ENCODE measurements at regions not wholly inside any gene's neighbourhood (a gene's known extent, or its start where the extent isn't known, plus 50 kb on each side); places are given as distances from the start of the nearest gene placed in this dataset.

GRCh38 chr11:71199226-71199820 lies 53.1 kb downstream of the SHANK2 start:
- no peak overlapping the region for H3K27ac ChIP-seq
- DNase-seq, result no peak
- H3K27me3 ChIP-seq, result no peaks in the 10 kb centered on the region
- no peaks in the 10 kb centered on the region for H3K9me3 ChIP-seq
- H3K4me1 ChIP-seq, result peaks cover 0 to 7% (median 3%) of the 10 kb centered on the region in 4 donors
- in situ Hi-C loops (cut with MboI; ENCODE audit: low pct_ligation_motif_present in 1 of 4, low pct_unique_long_range_greater_than_20kb in 1 of 4, low sequenced_read_pairs in 3 of 4) (no loop called here), intact Hi-C loops (cut with DNase I; ENCODE audit: low total_unique reads) (no loop called here)
- H3K36me3 ChIP-seq, result no peaks in the 10 kb centered on the region
- no peak overlapping the region for H3K4me3 ChIP-seq
- no peak for TF ChIP-seq POLR2AphosphoS5 (IDR thresholded peaks at IDR 0.05)
- no peak for TF ChIP-seq EP300 (IDR thresholded peaks at IDR 0.05; ENCODE audit: low read depth)
- TF ChIP-seq POLR2A (IDR thresholded peaks at IDR 0.05), result no peak
- TF ChIP-seq CTCF (IDR thresholded peaks at IDR 0.05), result no peak
- 78% methylated on average over 20 of the region's 20 CpGs; no CpG with 5 or more reads in 1 of the 2 donors for WGBS, 2 donors (ENCODE audit: low coverage in 1 of 2)

GRCh38 chr11:71198823-71199165 lies 53.6 kb downstream of the SHANK2 start:
- no peak overlapping the region for H3K4me3 ChIP-seq
- intact Hi-C loops (cut with DNase I; ENCODE audit: low total_unique reads), result no loop called here
- 78% methylated on average over 9 of the region's 11 CpGs; no CpG with 5 or more reads in 1 of the 2 donors for WGBS, 2 donors (ENCODE audit: low coverage in 1 of 2)

GRCh38 chr11:71198141-71198822 lies 54.1 kb downstream of the SHANK2 start:
- Histone ChIP-seq H3K36me3 (no peaks in the 10 kb centered on the region), H3K4me3 (no peak overlapping the region), H3K27me3 (no peaks in the 10 kb centered on the region), H3K9me3 (no peaks in the 10 kb centered on the region), H3K27ac (no peak overlapping the region), H3K4me1 (peaks cover 0 to 9% (median 4%) of the 10 kb centered on the region in 4 donors)
- intact Hi-C loops (cut with DNase I; ENCODE audit: low total_unique reads), result no loop called here
- WGBS, 2 donors (ENCODE audit: low coverage in 1 of 2), result 94% methylated on average over 17 of the region's 17 CpGs; no CpG with 5 or more reads in 1 of the 2 donors
- no peak for TF ChIP-seq CTCF (IDR thresholded peaks at IDR 0.05)
- no peak for TF ChIP-seq POLR2A (IDR thresholded peaks at IDR 0.05)
- no peak for TF ChIP-seq POLR2AphosphoS5 (IDR thresholded peaks at IDR 0.05)
- no peak for TF ChIP-seq EP300 (IDR thresholded peaks at IDR 0.05; ENCODE audit: low read depth)
- in situ Hi-C loops (cut with MboI; ENCODE audit: low pct_ligation_motif_present in 1 of 4, low pct_unique_long_range_greater_than_20kb in 1 of 4, low sequenced_read_pairs in 3 of 4), result no loop called here
- DNase-seq, result no peak

More at GRCh38 chr11:71198823-71199165, 53.6 kb downstream of the SHANK2 start:
- DNase-seq, result no peak
- Histone ChIP-seq H3K9me3 (no peaks in the 10 kb centered on the region), H3K36me3 (no peaks in the 10 kb centered on the region), H3K4me1 (peaks cover 0 to 9% (median 4%) of the 10 kb centered on the region in 4 donors), H3K27me3 (no peaks in the 10 kb centered on the region), H3K27ac (no peak overlapping the region)
- in situ Hi-C loops (cut with MboI; ENCODE audit: low pct_ligation_motif_present in 1 of 4, low pct_unique_long_range_greater_than_20kb in 1 of 4, low sequenced_read_pairs in 3 of 4), result no loop called here
- no peak for TF ChIP-seq POLR2AphosphoS5 (IDR thresholded peaks at IDR 0.05)
- TF ChIP-seq EP300 (IDR thresholded peaks at IDR 0.05; ENCODE audit: low read depth), result no peak
- TF ChIP-seq POLR2A (IDR thresholded peaks at IDR 0.05), result no peak
- TF ChIP-seq CTCF (IDR thresholded peaks at IDR 0.05), result no peak

GRCh38 chr11:71197096-71197495 lies 55.3 kb downstream of the SHANK2 start:
- TF ChIP-seq POLR2AphosphoS5 (IDR thresholded peaks at IDR 0.05) (no peak), CTCF (IDR thresholded peaks at IDR 0.05) (no peak), EP300 (IDR thresholded peaks at IDR 0.05; ENCODE audit: low read depth) (no peak), POLR2A (IDR thresholded peaks at IDR 0.05) (no peak)
- Histone ChIP-seq H3K9me3 (no peaks in the 10 kb centered on the region), H3K4me3 (no peak overlapping the region), H3K27me3 (no peaks in the 10 kb centered on the region), H3K36me3 (no peaks in the 10 kb centered on the region), H3K27ac (no peak overlapping the region), H3K4me1 (peaks cover 0 to 13% (median 4%) of the 10 kb centered on the region in 4 donors)
- intact Hi-C loops (cut with DNase I; ENCODE audit: low total_unique reads), result no loop called here
- WGBS, 2 donors (ENCODE audit: low coverage in 1 of 2), result 70 to 72% methylated on average over 2 to 5 of the region's 5 CpGs
- DNase-seq, result no peak
- in situ Hi-C loops (cut with MboI; ENCODE audit: low pct_ligation_motif_present in 1 of 4, low pct_unique_long_range_greater_than_20kb in 1 of 4, low sequenced_read_pairs in 3 of 4), result no loop called here

Measured in transverse colon (tissue), 4 donors.